Stomach (tissue), 4 donors: ENCODE measurements at regions not wholly inside any gene's neighbourhood (a gene's known extent, or its start where the extent isn't known, plus 50 kb on each side); places are given as distances from the start of the nearest gene placed in this dataset.

Experiments used
- CTCF ChIP-seq, 7 experiments: fragments of 450-650 bp in 4 of 7; fragments of 200-600 bp in 3 of 7; sonication (generic) in 3 of 7; IDR thresholded peaks; one replicate each; pipeline ENCODE4 v1.5.1; 2016 to 2019; ENCODE audit warnings: antibody characterized with exemption in 7 of 7, control low read depth in 2 of 7, mild to moderate bottlenecking in 1 of 7
- EP300 ChIP-seq: sonication (generic); formaldehyde crosslinking; IDR thresholded peaks from one replicate; pipeline ENCODE4 v1.6.1; 2017; ENCODE audit warnings: antibody characterized with exemption
- POLR2A ChIP-seq, 4 donors: fragments of 450-650 bp; IDR thresholded peaks; one replicate each; pipeline ENCODE4 v1.6.1; 2016; ENCODE audit warnings: antibody characterized with exemption in 4 of 4, control low read depth in 2 of 4, mild to moderate bottlenecking in 1 of 4, moderate library complexity in 1 of 4

- no peak for TF ChIP-seq EP300
- TF ChIP-seq CTCF (IDR thresholded peaks at IDR 0.05) = no peak
- no peak for TF ChIP-seq POLR2A (IDR thresholded peaks at IDR 0.05)
Measured at GRCh38 chr4:124181039-124181438, 531.5 kb downstream of the ANKRD50 start.
